Amniotic epithelial cell (primary cell): ENCODE measurements at regions not wholly inside any gene's neighbourhood (a gene's known extent, or its start where the extent isn't known, plus 50 kb on each side); places are given as distances from the start of the nearest gene placed in this dataset.
"Not testable (repeated sequence)": the region's sequence is repeated elsewhere in the genome, so short reads cannot be mapped to it uniquely, and the experiment has no call there.

Experiments
- DNase-seq: peaks from one replicate; pipeline ENCODE4 v3.0.0-alpha.2; 2010; ENCODE audit warnings: low read depth

DNA sequence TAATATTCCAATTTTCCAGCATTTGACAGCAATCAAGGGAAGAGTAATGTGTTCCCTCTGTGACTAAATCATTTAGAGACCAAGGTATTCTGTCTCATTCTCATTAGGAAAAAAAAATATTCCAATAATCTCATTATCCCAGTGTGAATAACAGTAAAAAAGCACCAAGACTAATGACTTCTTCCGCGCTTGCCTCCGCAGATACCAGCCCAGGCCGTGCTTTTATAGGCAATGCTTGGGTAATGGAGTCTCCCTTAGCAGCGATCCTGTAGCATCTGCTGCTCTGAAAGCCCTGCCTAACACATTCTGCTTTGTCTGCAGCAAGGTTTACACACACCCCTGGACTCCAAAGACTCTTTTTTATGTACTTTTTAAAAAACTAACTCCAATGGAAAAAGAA, 470.0 kb upstream of the CAMK1G start:
- no peak for DNase-seq

DNA sequence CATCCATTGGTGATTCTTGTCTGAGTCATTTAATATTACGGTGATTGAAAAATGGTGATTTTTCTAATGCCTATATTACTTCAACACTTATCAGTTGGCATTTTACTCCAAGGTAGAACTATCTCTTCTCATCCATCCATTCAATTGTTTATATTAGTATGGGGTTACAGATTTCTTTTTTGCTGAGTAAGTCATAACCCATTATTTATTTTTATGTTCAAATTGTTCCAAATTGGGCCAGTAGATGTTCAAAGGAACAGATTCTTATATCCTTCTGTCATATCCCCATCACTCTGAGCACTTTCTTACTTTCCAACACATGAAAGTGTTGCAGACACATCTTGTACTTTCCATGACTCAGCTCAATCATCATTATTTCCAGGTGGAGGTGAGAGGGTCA, 466.8 kb upstream of the CAMK1G start:
- no peak for DNase-seq

DNA sequence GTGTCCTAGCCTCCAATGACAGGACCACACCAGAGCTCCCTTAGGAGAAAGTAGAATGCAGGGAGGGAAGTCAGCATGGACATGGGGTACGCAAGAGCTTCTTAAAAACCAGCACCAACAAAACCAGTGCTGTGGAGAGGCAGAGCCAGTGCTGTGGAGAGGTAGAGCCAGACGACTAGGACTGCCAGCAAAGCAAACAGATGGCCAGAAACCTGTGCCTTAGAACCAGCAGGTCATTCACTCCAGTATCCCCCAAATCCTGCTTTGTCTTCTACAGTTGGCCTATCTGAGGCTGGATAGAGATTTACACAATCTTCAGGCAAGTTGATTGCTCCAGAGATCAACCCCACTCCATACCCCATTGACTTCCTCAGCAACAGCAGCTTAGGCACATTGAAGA, 459.9 kb upstream of the CAMK1G start:
- no peak for DNase-seq

DNA sequence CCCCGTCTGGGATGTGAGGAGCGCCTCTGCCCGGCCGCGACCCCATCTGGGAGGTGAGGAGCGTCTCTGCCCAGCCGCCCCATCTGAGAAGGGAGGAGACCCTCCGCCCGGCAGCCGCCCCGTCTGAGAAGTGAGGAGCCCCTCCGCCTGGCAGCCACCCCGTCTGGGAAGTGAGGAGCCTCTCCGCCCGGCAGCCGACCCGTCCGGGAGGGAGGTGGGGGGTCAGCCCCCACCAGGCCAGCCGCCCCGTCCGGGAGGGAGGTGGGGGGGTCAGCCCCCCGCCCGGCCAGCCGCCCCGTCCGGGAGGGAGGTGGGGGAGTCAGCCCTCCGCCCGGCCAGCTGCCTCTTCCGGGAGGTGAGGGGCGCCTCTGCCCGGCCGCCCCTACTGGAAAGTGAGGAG, 454.4 kb upstream of the CAMK1G start:
- not testable (repeated sequence) for DNase-seq

DNA sequence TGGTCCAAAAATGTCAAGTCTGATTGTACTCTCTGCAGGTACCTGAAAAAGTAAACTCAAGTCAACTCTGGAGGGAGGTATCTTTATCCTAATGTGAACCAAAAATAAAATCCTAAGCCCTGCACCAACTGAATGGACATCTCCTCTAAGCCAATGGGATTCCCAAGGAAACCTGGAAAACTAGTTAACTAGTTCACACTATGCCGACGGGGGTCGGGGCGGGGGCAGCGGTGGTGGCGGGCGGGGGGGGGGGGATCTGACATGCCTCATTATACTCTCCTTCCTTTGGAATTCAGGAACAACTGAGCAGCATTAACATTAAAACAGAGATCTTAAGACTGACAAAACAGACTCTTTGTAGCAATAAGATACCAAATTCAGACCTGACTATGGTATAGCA, 452.6 kb upstream of the CAMK1G start:
- DNase-seq: no peak

DNA sequence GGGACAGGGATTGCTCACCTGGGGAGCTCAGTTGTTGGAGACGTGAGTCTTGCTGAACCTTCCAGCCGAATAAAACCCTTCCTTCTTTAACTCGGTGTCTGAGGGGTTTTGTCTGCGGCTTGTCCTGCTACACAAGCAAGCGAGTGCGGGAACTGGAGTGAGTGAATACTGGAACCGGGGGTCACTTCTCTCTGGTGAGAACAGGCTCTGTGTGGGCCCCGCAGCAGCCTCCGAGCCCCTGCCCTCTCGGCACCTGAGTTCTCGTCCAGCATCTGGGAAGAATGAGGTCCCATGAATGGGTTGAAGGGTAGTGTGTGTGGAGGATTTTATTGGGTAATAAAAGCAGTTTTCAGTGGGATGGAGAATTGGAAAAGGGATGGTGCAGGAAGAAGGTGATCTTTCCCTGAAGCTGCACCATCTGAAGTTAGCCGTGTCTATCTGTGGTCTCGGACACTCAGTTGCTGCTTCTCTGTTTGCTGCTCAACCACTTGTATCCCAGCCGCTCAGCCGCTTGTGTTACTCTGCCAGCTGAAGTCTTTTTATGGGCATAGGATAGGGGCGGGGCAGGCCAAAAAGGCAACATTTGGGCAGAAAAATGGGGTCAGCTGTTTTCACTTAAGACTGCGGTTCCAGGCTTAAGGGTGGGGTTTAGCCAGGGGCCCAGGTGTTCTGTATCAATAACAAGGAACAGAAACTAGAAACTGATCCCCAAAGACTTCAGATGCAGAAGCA, 450.6 kb upstream of the CAMK1G start:
- no peak for DNase-seq

DNA sequence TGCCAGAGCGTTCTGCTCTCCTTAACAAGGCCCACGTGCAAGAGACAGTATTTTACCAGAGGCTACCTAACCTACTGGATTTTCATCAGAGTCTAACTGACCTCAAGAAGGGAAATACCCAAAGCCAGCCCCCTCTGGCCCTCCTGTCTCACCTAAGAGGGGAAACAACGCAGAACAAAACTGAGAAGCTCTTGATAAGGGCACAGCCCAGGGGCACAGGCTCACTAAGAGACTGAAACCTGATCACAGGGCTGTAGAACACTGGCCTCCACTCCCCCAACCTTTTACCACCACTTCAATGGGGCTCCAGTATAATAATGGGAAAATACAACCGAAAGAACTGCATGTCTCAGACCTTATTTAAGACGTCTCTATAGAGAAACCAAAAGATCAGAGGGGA, 449.5 kb upstream of the CAMK1G start:
- no peak for DNase-seq

DNA sequence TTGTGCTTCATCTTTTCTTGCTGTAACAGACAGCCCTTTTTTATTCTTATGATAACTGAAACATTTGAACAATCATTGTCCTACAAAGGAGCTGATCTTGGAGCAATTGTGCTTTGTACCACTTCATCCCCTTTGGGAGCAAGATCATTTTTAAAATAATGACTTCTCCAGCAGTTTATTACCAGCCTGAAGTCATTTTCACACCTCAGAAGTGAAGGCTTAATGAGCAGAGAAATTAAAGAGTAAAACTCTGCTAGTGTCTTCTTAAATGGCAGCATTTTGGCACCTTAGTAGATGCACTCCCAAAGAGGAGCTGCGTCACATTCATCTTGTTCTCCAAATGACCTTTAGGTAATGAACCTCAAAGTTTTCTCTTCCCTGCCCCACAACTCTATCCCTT, 439.6 kb upstream of the CAMK1G start:
- DNase-seq: no peak

DNA sequence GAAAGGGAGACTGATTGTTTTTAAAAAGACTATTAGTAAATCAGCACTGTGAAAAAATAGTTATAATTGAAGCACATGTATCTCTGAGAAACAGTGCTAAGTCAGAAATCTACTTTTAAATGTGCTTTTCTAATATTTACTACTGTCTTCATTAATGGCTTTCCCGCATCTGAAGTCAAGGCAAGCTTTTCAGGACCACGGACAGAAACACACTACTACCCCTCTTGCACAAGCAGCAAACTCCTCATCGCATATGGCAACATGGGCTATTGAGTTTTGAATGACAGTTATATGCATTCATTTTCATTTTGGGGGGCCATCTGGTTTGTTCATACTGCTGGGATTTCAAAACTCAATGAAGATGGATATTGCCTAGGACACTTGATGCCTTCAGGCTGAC, 433.4 kb upstream of the CAMK1G start:
- DNase-seq: peak; percentile 56

DNA sequence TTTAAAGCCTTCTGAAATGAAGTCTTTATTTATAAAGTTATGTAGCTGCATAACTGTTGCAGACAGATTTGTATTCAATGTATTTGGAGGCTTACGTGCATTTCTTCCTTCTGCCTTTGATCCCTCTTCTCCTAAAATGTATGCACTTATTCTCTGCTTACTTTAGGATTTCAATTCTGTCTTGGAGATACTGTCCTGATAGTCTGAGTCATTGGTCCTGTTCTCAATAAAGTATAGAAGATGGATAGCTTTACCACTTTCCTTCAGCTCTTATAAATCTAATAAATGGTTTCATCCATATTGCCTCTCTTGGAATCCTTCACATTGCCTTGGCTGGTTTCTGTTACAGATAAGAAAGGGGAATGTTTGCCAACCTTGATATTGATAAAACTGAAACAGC, 430.1 kb upstream of the CAMK1G start:
- DNase-seq: no peak

DNA sequence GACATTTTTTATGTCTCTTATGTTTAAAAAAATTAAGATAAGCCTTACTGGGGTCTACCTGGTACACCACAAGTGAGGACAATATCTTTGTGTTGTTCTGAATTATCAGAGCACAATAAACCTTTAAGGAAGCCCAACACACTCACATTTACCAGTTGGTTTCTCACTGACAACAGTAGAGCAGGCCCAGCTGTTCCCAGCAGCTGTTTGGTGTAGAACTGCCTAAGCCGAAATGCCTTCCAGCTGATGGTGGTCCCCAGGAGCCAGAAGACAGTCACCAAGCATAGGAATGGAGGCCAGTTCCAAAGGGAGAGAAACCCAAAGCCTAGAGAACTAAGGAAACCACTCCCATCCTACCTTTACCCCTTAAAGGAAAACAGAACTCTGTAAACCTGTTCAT, 428.6 kb upstream of the CAMK1G start:
- no peak for DNase-seq

DNA sequence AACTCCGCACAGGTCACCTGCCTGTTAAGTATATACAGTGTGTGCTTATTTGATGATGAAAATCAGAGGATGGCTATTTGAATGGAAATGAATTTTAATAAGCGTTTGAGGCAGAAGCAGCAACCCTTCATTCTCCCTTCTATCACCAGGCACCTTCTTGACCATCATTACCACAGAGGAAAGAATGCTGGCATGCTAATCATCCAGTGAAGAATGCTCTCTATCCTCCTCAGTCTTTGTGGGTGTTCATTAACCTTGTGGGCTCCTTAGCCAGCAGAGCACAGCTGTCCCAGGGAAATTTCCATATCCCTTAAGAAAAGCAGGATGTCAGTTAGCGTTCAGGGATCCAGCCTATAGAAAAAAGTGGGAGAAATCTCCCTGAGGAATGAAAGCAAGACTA, 428.0 kb upstream of the CAMK1G start:
- DNase-seq: no peak

DNA sequence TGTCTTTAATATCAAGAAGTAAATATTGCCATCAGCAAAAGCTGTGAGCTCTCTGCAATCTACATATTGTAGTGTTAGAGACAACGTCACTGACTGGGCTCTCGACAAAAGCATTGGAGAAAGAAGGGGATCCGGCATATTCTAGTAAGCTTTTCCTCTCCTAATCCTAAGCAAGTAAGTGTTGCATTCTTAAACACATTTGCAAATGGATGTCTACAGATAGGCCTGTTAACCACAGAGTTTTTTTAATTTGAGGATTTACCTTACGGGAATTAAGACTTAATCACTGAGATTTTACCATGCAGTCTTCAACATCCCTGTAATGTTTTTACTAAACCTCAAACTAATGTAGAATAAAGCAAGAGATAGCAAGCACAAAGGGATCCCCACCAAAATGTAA, 426.5 kb upstream of the CAMK1G start:
- DNase-seq: no peak

DNA sequence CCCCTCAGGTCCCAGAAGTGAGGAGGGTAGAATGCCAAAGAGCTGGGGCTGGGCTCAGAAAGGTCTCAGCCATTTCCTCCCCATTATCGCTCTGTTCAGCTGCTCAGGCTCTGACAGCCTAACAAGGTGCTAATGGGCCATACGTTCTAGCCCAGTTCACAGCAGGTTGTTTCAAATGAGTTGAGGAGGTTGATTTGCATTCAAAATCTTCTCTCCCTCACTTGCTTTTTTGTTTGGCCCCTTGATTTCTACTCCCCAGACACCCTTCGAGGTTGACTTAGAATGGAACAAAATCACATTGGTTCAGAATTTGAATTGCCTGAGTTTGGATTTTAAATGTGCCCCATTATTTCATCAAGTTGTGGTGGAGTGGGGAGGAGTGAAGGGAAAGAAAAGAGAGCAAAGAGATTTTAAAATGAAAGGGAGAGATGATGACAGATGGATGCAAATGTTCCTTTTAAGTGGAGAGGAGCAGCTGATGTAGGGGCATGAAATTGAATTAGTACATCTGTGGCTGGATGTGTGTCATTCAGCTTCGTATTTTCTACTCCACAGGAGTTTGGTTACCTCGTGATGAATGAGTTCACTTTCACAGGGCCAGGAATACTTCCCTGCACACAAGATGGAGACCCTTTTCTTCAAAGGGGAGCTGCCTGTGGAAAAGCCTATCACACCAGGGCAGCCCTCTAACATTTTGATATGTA, 425.8 kb upstream of the CAMK1G start:
- no peak for DNase-seq

DNA sequence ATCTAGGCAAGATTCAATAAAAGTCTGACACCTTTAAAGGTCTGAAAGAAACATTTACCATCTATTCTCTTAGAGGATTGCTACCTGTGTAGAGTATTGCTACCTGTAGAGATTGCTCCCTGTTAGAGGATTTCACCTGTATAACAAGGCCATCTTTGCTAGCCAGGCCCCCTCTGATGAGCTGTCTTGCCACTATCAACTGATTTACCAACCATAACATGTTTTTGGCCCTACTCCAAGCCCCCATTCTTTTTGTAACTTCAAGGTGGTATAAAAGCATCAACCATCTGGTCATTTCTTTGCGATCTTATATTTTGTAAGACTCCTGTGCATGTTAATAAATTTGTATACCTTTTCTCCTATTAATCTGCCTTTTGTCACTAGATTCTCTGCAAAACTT, 424.7 kb upstream of the CAMK1G start:
- no peak for DNase-seq

DNA sequence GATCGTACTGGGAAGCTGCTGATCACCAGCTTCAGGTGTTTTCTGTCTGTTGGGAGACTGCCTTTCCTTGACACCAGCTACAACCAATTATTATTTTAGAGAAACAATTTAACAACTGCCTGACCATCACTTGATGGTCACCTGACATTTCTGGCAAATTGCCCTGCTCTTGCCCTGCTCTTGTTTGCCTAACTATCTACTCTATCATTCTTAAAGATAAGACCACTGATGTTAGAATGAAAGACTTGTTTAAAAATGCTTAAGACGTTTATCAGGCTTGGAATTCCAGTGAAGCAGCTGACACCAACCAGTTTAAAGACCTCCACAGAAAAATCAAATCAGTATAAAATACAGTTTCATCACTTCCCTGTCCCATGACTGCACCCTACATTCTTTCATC, 423.3 kb upstream of the CAMK1G start:
- DNase-seq: no peak

DNA sequence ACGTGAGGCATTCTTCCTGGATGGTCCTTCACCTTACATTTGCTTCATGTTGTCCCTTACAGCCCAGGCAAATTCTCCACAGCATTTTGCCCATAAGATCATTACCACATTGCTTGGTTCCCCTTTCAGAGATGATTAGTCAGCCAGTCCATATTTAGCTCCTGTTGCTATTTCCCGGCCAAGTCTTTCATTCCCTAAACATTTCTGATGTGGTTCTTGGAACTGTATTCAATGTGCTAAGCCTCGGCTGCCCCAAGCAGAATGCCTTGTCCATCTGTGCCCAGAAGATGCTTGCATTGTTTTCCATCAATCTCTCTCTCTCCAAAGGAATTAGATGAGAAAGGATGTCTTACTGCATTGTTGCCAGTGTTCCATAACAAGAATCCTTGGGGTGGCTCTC, 420.9 kb upstream of the CAMK1G start:
- no peak for DNase-seq

DNA sequence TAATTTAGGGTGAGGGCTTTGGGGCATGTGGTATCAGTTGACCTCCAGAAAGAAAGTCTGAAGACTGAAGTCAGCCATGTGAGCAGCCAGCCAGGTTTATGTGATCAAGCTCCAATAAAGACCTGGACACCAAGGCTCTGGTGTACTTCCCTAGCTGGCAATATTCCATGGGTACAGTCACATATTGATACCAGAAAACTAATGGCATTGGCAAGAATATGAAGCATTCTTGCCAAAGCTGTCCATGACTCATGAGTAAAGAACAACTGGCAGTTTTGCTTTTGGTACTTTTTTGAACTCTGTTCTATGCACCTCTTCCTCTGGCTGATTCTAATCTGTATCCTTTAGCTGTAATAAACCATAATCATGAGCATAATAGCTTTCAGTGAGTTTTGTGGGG, 415.3 kb upstream of the CAMK1G start:
- no peak for DNase-seq

DNA sequence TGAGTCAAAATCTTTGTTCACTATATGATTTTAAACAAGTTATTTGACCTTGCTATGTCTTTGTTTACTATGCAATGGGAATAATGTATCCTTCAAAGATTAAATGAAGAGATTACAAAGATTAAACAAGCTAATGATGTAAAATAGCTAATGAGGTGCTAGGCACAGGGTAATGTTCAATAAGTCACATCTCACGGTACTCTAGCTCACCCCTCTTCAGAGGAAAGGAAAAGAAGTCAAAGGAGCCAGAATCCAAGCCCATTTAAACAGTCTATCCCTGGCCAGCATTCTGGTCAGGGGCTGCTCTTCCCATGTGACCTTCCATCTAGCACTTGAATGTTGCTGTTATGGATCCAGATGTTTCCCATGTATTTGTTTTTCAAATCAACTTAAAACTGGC, 412.4 kb upstream of the CAMK1G start:
- DNase-seq: no peak

DNA sequence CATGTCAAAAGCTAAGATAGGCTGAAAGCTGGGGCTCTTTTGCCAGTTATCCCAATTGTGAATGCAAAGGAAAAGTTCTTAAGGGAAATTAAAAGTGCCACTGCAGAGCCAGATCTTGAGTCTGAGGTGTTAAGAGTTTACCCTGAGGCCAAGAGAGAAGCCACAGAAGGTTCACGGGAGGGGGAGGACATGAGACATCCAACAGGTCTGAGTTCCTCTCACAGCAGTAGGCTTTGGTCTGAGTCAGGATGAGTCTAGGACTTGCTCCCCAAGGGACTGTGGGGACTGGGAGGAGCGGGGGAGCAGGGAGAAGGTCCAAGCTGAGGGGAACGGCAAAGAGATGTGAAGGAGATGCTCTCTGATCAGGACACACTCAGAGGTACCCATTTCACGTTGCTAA, 411.2 kb upstream of the CAMK1G start:
- no peak for DNase-seq

DNA sequence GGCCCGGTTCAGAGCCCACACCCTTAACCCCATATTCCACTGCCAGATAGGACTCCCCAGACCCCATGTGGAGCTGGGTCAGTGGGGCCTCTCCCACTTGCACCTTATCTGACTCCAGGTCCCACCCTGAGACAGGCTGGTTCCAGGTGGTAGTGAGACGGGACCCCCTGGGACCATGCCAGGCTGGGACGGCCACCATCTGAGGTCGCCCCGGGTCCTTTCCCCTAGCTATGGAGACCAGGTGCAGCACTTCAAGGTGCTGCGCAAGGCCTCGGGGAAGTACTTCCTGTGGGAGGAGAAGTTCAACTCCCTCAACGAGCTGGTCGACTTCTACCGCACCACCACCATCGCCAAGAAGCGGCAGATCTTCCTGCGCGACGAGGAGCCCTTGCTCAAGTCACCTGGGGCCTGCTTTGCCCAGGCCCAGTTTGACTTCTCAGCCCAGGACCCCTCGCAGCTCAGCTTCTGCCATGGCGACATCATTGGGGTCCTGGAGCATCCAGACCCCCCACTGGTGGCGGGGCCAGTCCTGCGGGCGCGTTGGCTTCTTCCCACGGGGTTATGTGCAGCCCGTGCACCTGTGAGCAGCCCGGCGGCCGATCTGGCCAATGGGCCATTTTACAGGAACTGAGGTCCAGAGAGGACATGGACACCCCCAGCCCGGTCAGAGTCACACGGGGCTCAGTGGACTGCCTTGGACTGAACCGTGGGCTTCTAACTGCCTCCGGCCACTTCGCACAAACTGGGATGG, 410.5 kb upstream of the CAMK1G start:
- DNase-seq: not testable (repeated sequence)

DNA sequence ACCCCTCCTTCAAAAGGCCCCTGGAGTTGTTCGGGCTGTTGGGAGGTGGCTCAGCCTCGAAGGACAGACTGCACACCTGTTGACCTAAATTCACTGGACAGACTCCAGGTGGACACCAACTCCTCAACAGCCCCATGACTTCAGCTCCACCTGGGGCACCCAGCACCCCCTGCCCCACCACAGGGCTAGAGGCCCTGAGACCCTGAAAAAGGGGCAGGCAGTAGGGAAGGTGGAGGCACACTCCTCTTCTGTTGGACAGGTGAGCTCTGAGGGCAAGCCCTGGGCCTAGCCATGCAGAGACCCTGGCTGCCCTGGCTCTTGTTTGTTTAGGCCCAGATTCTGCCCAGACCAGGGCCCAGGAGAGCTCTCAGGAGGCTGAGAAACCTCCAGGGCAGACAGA, 409.7 kb upstream of the CAMK1G start:
- DNase-seq: not testable (repeated sequence)

DNA sequence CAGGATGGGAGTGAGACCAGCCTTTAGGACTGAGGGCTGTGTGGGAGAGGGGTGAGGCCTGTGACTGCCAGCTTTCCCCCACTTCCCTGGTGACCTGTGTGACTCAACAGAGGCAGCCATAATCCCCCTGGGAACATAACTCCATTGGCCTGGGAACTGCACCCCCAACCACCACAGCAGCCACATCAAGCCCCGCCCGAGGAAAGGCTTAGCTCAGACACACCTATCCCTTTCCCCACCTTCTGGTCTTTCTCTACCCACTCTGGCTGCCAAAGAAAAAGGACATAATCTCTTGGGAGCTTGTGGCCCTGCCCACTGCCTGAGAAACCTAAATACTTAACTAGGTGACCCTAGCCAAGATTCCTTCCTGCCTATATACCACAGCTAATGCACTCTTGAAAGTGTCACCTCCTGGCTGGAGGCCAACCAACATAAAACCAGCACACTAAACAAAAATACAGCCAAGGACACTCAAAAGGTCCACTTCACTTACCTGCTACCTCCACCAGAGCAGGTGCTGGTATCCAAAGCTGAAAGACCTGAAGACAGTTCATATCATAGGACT, 406.6 kb upstream of the CAMK1G start:
- DNase-seq: no peak
